HG03103 (cell line): ENCODE measurements at regions not wholly inside any gene's neighbourhood (a gene's known extent, or its start where the extent isn't known, plus 50 kb on each side); places are given as distances from the start of the nearest gene placed in this dataset.

Experiments used
- ATAC-seq: cut with Tn5 transposase; IDR thresholded peaks from one replicate; pipeline ENCODE4 v1.9.1; 2021; ENCODE audit warnings: low read depth; ENCODE audit not compliant: unreplicated experiment

GRCh38 chr15:47461652-47462141 is 255.6 kb upstream of the SEMA6D start:
- no peak for ATAC-seq

- no peak for ATAC-seq
These were observed 250.9 kb upstream of the SEMA6D start for GRCh38 chr15:47466357-47466756.

- ATAC-seq, result no peak
These were observed 246.3 kb upstream of the SEMA6D start for GRCh38 chr15:47470983-47471382.

GRCh38 chr15:47473106-47473725 is 244.1 kb upstream of the SEMA6D start:
- no peak for ATAC-seq

GRCh38 chr15:47473832-47474231 is 243.5 kb upstream of the SEMA6D start:
- no peak for ATAC-seq

GRCh38 chr15:47475336-47475735 is 242.0 kb upstream of the SEMA6D start:
- ATAC-seq, result no peak

- no peak for ATAC-seq
These were observed 240.0 kb upstream of the SEMA6D start for GRCh38 chr15:47477341-47477740.

- ATAC-seq, result no peak
These were observed 233.2 kb upstream of the SEMA6D start for GRCh38 chr15:47484059-47484458.

- ATAC-seq, result no peak
These were observed 232.3 kb upstream of the SEMA6D start for GRCh38 chr15:47484997-47485396.

GRCh38 chr15:47485419-47485818 is 231.9 kb upstream of the SEMA6D start:
- no peak for ATAC-seq

- ATAC-seq, result no peak
These were observed 231.3 kb upstream of the SEMA6D start for GRCh38 chr15:47486040-47486439.

- ATAC-seq, result no peak
These were observed 225.1 kb upstream of the SEMA6D start for GRCh38 chr15:47492195-47492594.

- no peak for ATAC-seq
These were observed 223.7 kb upstream of the SEMA6D start for GRCh38 chr15:47493357-47494247.

GRCh38 chr15:47496343-47497185 is 220.7 kb upstream of the SEMA6D start:
- ATAC-seq, result no peak

- ATAC-seq, result no peak
These were observed 216.5 kb upstream of the SEMA6D start for GRCh38 chr15:47500842-47501241.

GRCh38 chr15:47502041-47502440 is 215.3 kb upstream of the SEMA6D start:
- ATAC-seq, result no peak

GRCh38 chr15:47503876-47504275 is 213.4 kb upstream of the SEMA6D start:
- ATAC-seq, result no peak

- peak; percentile 45 for ATAC-seq
These were observed 212.6 kb upstream of the SEMA6D start for GRCh38 chr15:47504624-47505256.

GRCh38 chr15:47505712-47506328 is 211.5 kb upstream of the SEMA6D start:
- no peak for ATAC-seq
